HG03060 (cell line): ENCODE measurements at regions not wholly inside any gene's neighbourhood (a gene's known extent, or its start where the extent isn't known, plus 50 kb on each side); places are given as distances from the start of the nearest gene placed in this dataset.
"Not testable (repeated sequence)": the region's sequence is repeated elsewhere in the genome, so short reads cannot be mapped to it uniquely, and the experiment has no call there.

Source experiments
- ATAC-seq: cut with Tn5 transposase; IDR thresholded peaks from one replicate; pipeline ENCODE4 v1.9.1; 2021; ENCODE audit warnings: low read depth, moderate number of reproducible peaks; ENCODE audit not compliant: unreplicated experiment

- ATAC-seq = no peak
Observed at GRCh38 chr16:72469932-72470331, 298.0 kb upstream of the PMFBP1 start.

- ATAC-seq = no peak
Observed at GRCh38 chr16:72468582-72468981, 296.6 kb upstream of the PMFBP1 start.

GRCh38 chr16:72467157-72467759 lies 295.3 kb upstream of the PMFBP1 start:
- ATAC-seq = no peak

GRCh38 chr16:72464597-72465368 lies 292.8 kb upstream of the PMFBP1 start:
- ATAC-seq = no peak

GRCh38 chr16:72464052-72464451 lies 292.1 kb upstream of the PMFBP1 start:
- no peak for ATAC-seq

GRCh38 chr16:72458035-72458434 lies 286.1 kb upstream of the PMFBP1 start:
- no peak for ATAC-seq

- no peak for ATAC-seq
Observed at GRCh38 chr16:72457243-72457940, 285.4 kb upstream of the PMFBP1 start.

- no peak for ATAC-seq
Observed at GRCh38 chr16:72455743-72456659, 284.0 kb upstream of the PMFBP1 start.

- ATAC-seq = not testable (repeated sequence)
Observed at GRCh38 chr16:72453856-72454255, 281.9 kb upstream of the PMFBP1 start.

- ATAC-seq = no peak
Observed at GRCh38 chr16:72444696-72445095, 272.7 kb upstream of the PMFBP1 start.

- no peak for ATAC-seq
Observed at GRCh38 chr16:72443809-72444208, 271.9 kb upstream of the PMFBP1 start.

- ATAC-seq = no peak
Observed at GRCh38 chr16:72442385-72443158, 270.6 kb upstream of the PMFBP1 start.

GRCh38 chr16:72437891-72438290 lies 265.9 kb upstream of the PMFBP1 start:
- ATAC-seq = no peak

- ATAC-seq = no peak
Observed at GRCh38 chr16:72434159-72434558, 262.2 kb upstream of the PMFBP1 start.

- no peak for ATAC-seq
Observed at GRCh38 chr16:72430121-72430520, 258.2 kb upstream of the PMFBP1 start.

- ATAC-seq = no peak
Observed at GRCh38 chr16:72429671-72430081, 257.7 kb upstream of the PMFBP1 start.

GRCh38 chr16:72428681-72429376 lies 256.9 kb upstream of the PMFBP1 start:
- no peak for ATAC-seq

GRCh38 chr16:72427783-72428331 lies 255.9 kb upstream of the PMFBP1 start:
- no peak for ATAC-seq
